ENCODE measurements at regions not wholly inside any gene's neighbourhood (a gene's known extent, or its start where the extent isn't known, plus 50 kb on each side); places are given as distances from the start of the nearest gene placed in this dataset.

- TF ChIP-seq CTCF (IDR thresholded peaks at IDR 0.05) (peak; percentile 79), ESRRA (IDR thresholded peaks at IDR 0.05; ENCODE audit: borderline replicate concordance, low read length) (no peak), POLR2A (IDR thresholded peaks at IDR 0.05; ENCODE audit: low read length) (no peak), KDM5A (IDR thresholded peaks at IDR 0.05) (no peak), ELK1 (IDR thresholded peaks at IDR 0.05; ENCODE audit: low read depth, low read length) (no peak), NPAS2 (CRISPR knock-in tag; IDR thresholded peaks at IDR 0.05; ENCODE audit: borderline replicate concordance) (no peak), SMC3 (IDR thresholded peaks at IDR 0.05) (peak; percentile 64), HMGXB4 (CRISPR knock-in tag; IDR thresholded peaks at IDR 0.05; ENCODE audit: borderline replicate concordance) (no peak), SREBF2 (IDR thresholded peaks at IDR 0.05) (no peak), MAX (IDR thresholded peaks at IDR 0.05) (no peak), FOSB (CRISPR knock-in tag; IDR thresholded peaks at IDR 0.05) (no peak), RAD21 (conservative IDR thresholded peaks at IDR 0.05 in 1 of 2, IDR thresholded peaks at IDR 0.05 in 1 of 2) (peak; percentile 80 to 81), RFX5 (IDR thresholded peaks at IDR 0.05) (no peak)
Observed at GRCh38 chr1:165114022-165114888, 242.3 kb downstream of the LMX1A start.
